ENCODE measurements at regions not wholly inside any gene's neighbourhood (a gene's known extent, or its start where the extent isn't known, plus 50 kb on each side); places are given as distances from the start of the nearest gene placed in this dataset.
"Not testable (repeated sequence)": the region's sequence is repeated elsewhere in the genome, so short reads cannot be mapped to it uniquely, and the experiment has no call there.

- FAIRE-seq: peak; percentile 69
Observed at GRCh38 chr2:59866436-59866835, 687.0 kb downstream of the BCL11A start.

GRCh38 chr2:59858540-59858939, 694.9 kb downstream of the BCL11A start:
- DNase-seq (ENCODE audit: low spot score in 2 of 2) (no peak), FAIRE-seq (no peak)

More at GRCh38 chr2:59866436-59866835, 687.0 kb downstream of the BCL11A start:
- no peak for DNase-seq (ENCODE audit: low spot score in 2 of 2)

GRCh38 chr2:59857109-59857508, 696.3 kb downstream of the BCL11A start:
- FAIRE-seq: no peak
- DNase-seq (ENCODE audit: low spot score in 2 of 2): no peak

- FAIRE-seq (no peak), DNase-seq (ENCODE audit: low spot score in 2 of 2) (no peak)
Observed at GRCh38 chr2:59856391-59856790, 697.1 kb downstream of the BCL11A start.

GRCh38 chr2:59853032-59853431, 700.4 kb downstream of the BCL11A start:
- DNase-seq (ENCODE audit: low spot score in 2 of 2) (no peak), FAIRE-seq (no peak)

GRCh38 chr2:59851836-59852475, 701.5 kb downstream of the BCL11A start:
- FAIRE-seq: no peak
- no peak for DNase-seq (ENCODE audit: low spot score in 2 of 2)

GRCh38 chr2:59850554-59850953, 702.9 kb downstream of the BCL11A start:
- DNase-seq (ENCODE audit: low spot score in 2 of 2) (no peak), FAIRE-seq (no peak)

- FAIRE-seq (no peak), DNase-seq (ENCODE audit: low spot score in 2 of 2) (no peak)
Observed at GRCh38 chr2:59833941-59834340, 719.5 kb downstream of the BCL11A start.

- no peak for FAIRE-seq
Observed at GRCh38 chr2:59830601-59831000, 722.9 kb downstream of the BCL11A start.

GRCh38 chr2:59827677-59828076, 725.8 kb downstream of the BCL11A start:
- FAIRE-seq (no peak), DNase-seq (ENCODE audit: low spot score in 2 of 2) (no peak)

More at GRCh38 chr2:59830601-59831000, 722.9 kb downstream of the BCL11A start:
- DNase-seq (ENCODE audit: low spot score in 2 of 2): no peak

- DNase-seq (ENCODE audit: low spot score in 2 of 2): no peak
- no peak for FAIRE-seq
Observed at GRCh38 chr2:59826177-59826576, 727.3 kb downstream of the BCL11A start.

- no peak for FAIRE-seq
Observed at GRCh38 chr2:59824314-59824713, 729.1 kb downstream of the BCL11A start.

GRCh38 chr2:59816075-59816474, 737.4 kb downstream of the BCL11A start:
- FAIRE-seq: no peak
- DNase-seq (ENCODE audit: low spot score in 2 of 2): no peak

More at GRCh38 chr2:59824314-59824713, 729.1 kb downstream of the BCL11A start:
- DNase-seq (ENCODE audit: low spot score in 2 of 2): no peak

- not testable (repeated sequence) for FAIRE-seq; DNase-seq (ENCODE audit: low spot score in 2 of 2)
Observed at GRCh38 chr2:59810283-59810682, 743.2 kb downstream of the BCL11A start.

GRCh38 chr2:59806486-59806885, 747.0 kb downstream of the BCL11A start:
- no peak for DNase-seq (ENCODE audit: low spot score in 2 of 2)
- no peak for FAIRE-seq

- DNase-seq (ENCODE audit: low spot score in 2 of 2) (no peak), FAIRE-seq (no peak)
Observed at GRCh38 chr2:59804732-59805131, 748.7 kb downstream of the BCL11A start.

- DNase-seq (ENCODE audit: low spot score in 2 of 2) (no peak), FAIRE-seq (no peak)
Observed at GRCh38 chr2:59803586-59803985, 749.9 kb downstream of the BCL11A start.

- DNase-seq (ENCODE audit: low spot score in 2 of 2): no peak
- FAIRE-seq: no peak
Observed at GRCh38 chr2:59798687-59799232, 754.7 kb downstream of the BCL11A start.

- no peak for FAIRE-seq
- DNase-seq (ENCODE audit: low spot score in 2 of 2): no peak
Observed at GRCh38 chr2:59791004-59791618, 762.3 kb downstream of the BCL11A start.

GRCh38 chr2:59790186-59791003, 763.1 kb downstream of the BCL11A start:
- no peak for FAIRE-seq
- no peak for DNase-seq (ENCODE audit: low spot score in 2 of 2)

GRCh38 chr2:59789523-59789922, 763.9 kb downstream of the BCL11A start:
- DNase-seq (ENCODE audit: low spot score in 2 of 2) (no peak), FAIRE-seq (no peak)
